ENCODE measurements at regions not wholly inside any gene's neighbourhood (a gene's known extent, or its start where the extent isn't known, plus 50 kb on each side); places are given as distances from the start of the nearest gene placed in this dataset.

- TF ChIP-seq, protein P1, sequence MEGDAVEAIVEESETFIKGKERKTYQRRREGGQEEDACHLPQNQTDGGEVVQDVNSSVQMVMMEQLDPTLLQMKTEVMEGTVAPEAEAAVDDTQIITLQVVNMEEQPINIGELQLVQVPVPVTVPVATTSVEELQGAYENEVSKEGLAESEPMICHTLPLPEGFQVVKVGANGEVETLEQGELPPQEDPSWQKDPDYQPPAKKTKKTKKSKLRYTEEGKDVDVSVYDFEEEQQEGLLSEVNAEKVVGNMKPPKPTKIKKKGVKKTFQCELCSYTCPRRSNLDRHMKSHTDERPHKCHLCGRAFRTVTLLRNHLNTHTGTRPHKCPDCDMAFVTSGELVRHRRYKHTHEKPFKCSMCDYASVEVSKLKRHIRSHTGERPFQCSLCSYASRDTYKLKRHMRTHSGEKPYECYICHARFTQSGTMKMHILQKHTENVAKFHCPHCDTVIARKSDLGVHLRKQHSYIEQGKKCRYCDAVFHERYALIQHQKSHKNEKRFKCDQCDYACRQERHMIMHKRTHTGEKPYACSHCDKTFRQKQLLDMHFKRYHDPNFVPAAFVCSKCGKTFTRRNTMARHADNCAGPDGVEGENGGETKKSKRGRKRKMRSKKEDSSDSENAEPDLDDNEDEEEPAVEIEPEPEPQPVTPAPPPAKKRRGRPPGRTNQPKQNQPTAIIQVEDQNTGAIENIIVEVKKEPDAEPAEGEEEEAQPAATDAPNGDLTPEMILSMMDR (IDR thresholded peaks at IDR 0.05) = no peak
- no peak for TF ChIP-seq POLR2A (IDR thresholded peaks at IDR 0.05)
Observed at GRCh38 chr18:28858248-28858647, 681.3 kb upstream of the CDH2 start.

Measured in lower leg skin (tissue), 3 donors.